ENCODE measurements at regions not wholly inside any gene's neighbourhood (a gene's known extent, or its start where the extent isn't known, plus 50 kb on each side); places are given as distances from the start of the nearest gene placed in this dataset.

- H3K36me3 Mint-ChIP-seq (ENCODE audit: insufficient read depth, unreplicated experiment): no peaks in the 10 kb centered on the region
- peak overlapping the region; percentile 55 for H3K27ac Mint-ChIP-seq (ENCODE audit: low read depth, unreplicated experiment)
- DNase-seq (ENCODE audit: unreplicated experiment): peak; percentile 94
- no peak for TF ChIP-seq CTCF (IDR thresholded peaks at IDR 0.05; ENCODE audit: unreplicated experiment)
- ChIA-PET POLR2A (interaction anchor here (1.0 to 1.1 kb wide), 2 partner anchors 21 to 30 kb away, joined by 4 to 9 read pairs; no protein-coding TSS in a partner anchor), CTCF (no interaction called here)
- peaks cover 22% of the 10 kb centered on the region for H3K4me1 Mint-ChIP-seq (ENCODE audit: insufficient read depth, unreplicated experiment)
- intact Hi-C loops (cut with micrococcal nuclease): no loop called here
- H3K9me3 Mint-ChIP-seq (ENCODE audit: unreplicated experiment): no peaks in the 10 kb centered on the region
- no peaks in the 10 kb centered on the region for H3K27me3 Mint-ChIP-seq (ENCODE audit: insufficient read depth, unreplicated experiment)
- no TSS peak for BruUV-seq (replicated peaks)
- peak overlapping the region; percentile 41 for H3K4me3 Mint-ChIP-seq (ENCODE audit: unreplicated experiment)
These were observed 95.3 kb downstream of the IRX2 start for GRCh38 chr5:2656206-2656605.

- no peak for DNase-seq (ENCODE audit: unreplicated experiment)
- H3K4me1 Mint-ChIP-seq (ENCODE audit: insufficient read depth, unreplicated experiment): peaks cover 22% of the 10 kb centered on the region
- no peak for TF ChIP-seq CTCF (IDR thresholded peaks at IDR 0.05; ENCODE audit: unreplicated experiment)
- no peak overlapping the region for H3K27ac Mint-ChIP-seq (ENCODE audit: low read depth, unreplicated experiment)
- no peaks in the 10 kb centered on the region for H3K36me3 Mint-ChIP-seq (ENCODE audit: insufficient read depth, unreplicated experiment)
- no peaks in the 10 kb centered on the region for H3K27me3 Mint-ChIP-seq (ENCODE audit: insufficient read depth, unreplicated experiment)
- CTCF ChIA-PET: interaction anchor here (0.7 to 0.8 kb wide), 2 partner anchors 11 to 87 kb away, joined by 3 to 5 read pairs; no protein-coding TSS in a partner anchor
- H3K9me3 Mint-ChIP-seq (ENCODE audit: unreplicated experiment): no peaks in the 10 kb centered on the region
- intact Hi-C loops (cut with micrococcal nuclease): no loop called here
- H3K4me3 Mint-ChIP-seq (ENCODE audit: unreplicated experiment): no peak overlapping the region
- POLR2A ChIA-PET: no interaction called here
- BruUV-seq (replicated peaks): no TSS peak
These were observed 97.5 kb downstream of the IRX2 start for GRCh38 chr5:2653991-2654390.

GRCh38 chr5:2651116-2651515, 100.4 kb downstream of the IRX2 start:
- TF ChIP-seq CTCF (IDR thresholded peaks at IDR 0.05; ENCODE audit: unreplicated experiment): no peak
- no peaks in the 10 kb centered on the region for H3K27me3 Mint-ChIP-seq (ENCODE audit: insufficient read depth, unreplicated experiment)

GRCh38 chr5:2642684-2643345, 108.7 kb downstream of the IRX2 start:
- CTCF ChIA-PET: interaction anchor here (0.6 to 1.0 kb wide), 3 partner anchors 7 to 19 kb away, joined by 3 to 5 read pairs (median 3); no protein-coding TSS in a partner anchor
- Mint-ChIP-seq H3K9me3 (ENCODE audit: unreplicated experiment) (no peaks in the 10 kb centered on the region), H3K4me1 (ENCODE audit: insufficient read depth, unreplicated experiment) (no peaks in the 10 kb centered on the region), H3K36me3 (ENCODE audit: insufficient read depth, unreplicated experiment) (no peaks in the 10 kb centered on the region), H3K27ac (ENCODE audit: low read depth, unreplicated experiment) (no peak overlapping the region), H3K27me3 (ENCODE audit: insufficient read depth, unreplicated experiment) (no peaks in the 10 kb centered on the region), H3K4me3 (ENCODE audit: unreplicated experiment) (no peak overlapping the region)
- intact Hi-C loops (cut with micrococcal nuclease): no loop called here
- POLR2A ChIA-PET: interaction anchor here (0.7 to 1.5 kb wide), 3 partner anchors 9 to 126 kb away, joined by 3 to 4 read pairs (median 3); no protein-coding TSS in a partner anchor
- TF ChIP-seq CTCF (IDR thresholded peaks at IDR 0.05; ENCODE audit: unreplicated experiment): no peak
- no peak for DNase-seq (ENCODE audit: unreplicated experiment)
- BruUV-seq (replicated peaks): no TSS peak

More at GRCh38 chr5:2651116-2651515, 100.4 kb downstream of the IRX2 start:
- DNase-seq (ENCODE audit: unreplicated experiment): peak; percentile 53
- Mint-ChIP-seq H3K27ac (ENCODE audit: low read depth, unreplicated experiment) (no peak overlapping the region), H3K9me3 (ENCODE audit: unreplicated experiment) (no peaks in the 10 kb centered on the region), H3K36me3 (ENCODE audit: insufficient read depth, unreplicated experiment) (no peaks in the 10 kb centered on the region), H3K4me1 (ENCODE audit: insufficient read depth, unreplicated experiment) (peaks cover 8% of the 10 kb centered on the region), H3K4me3 (ENCODE audit: unreplicated experiment) (no peak overlapping the region)
- ChIA-PET POLR2A (interaction anchor here (0.7 kb wide), 1 partner anchor 17 kb away, joined by 3 read pairs; no protein-coding TSS in a partner anchor), CTCF (no interaction called here)
- intact Hi-C loops (cut with micrococcal nuclease): no loop called here
- no TSS peak for BruUV-seq (replicated peaks)

Data from MCF 10A (cell line).